Keratinocyte (primary cell): ENCODE measurements at regions not wholly inside any gene's neighbourhood (a gene's known extent, or its start where the extent isn't known, plus 50 kb on each side); places are given as distances from the start of the nearest gene placed in this dataset.

Experiments used
- DNase-seq: peaks from one replicate; pipeline ENCODE4 v3.0.0-alpha.2; 2011; ENCODE audit warnings: low read depth, missing footprints, low spot score
- FAIRE-seq: peaks from 2 replicates; lab custom pipeline; 2011; peaks lifted over from hg19 to GRCh38; lab: Jason Lieb, UNC
- H2AFZ ChIP-seq: 2 replicates; pipeline ENCODE4 v1.6.0; 2012; ENCODE audit warnings: low read length, control low read depth, inconsistent platforms; ENCODE audit not compliant: control insufficient read depth
- H3K27ac ChIP-seq: 2 replicates; pipeline ENCODE4 v1.5.1; 2011; ENCODE audit warnings: low read length; ENCODE audit not compliant: control insufficient read depth, insufficient read depth
- H3K27me3 ChIP-seq: 3 replicates; pipeline ENCODE4 v1.6.0; 2011; ENCODE audit warnings: low read length; ENCODE audit not compliant: control insufficient read depth, insufficient read depth; ENCODE audit errors: extremely low read depth
- H3K36me3 ChIP-seq, 2 experiments: 2 replicates in 1 of 2; 3 replicates in 1 of 2; pipeline ENCODE4 v1.5.1; 2011; ENCODE audit warnings: low read length in 2 of 2, mild to moderate bottlenecking in 1 of 2; ENCODE audit not compliant: control insufficient read depth in 2 of 2, insufficient read depth in 2 of 2; ENCODE audit errors: extremely low read depth in 1 of 2
- H3K4me1 ChIP-seq: 3 replicates; pipeline ENCODE4 v1.5.1; 2011; ENCODE audit warnings: low read length; ENCODE audit not compliant: control insufficient read depth, insufficient read depth; ENCODE audit errors: extremely low read depth
- H3K4me2 ChIP-seq: 3 replicates; pipeline ENCODE4 v1.6.0; 2011; ENCODE audit warnings: low read depth, low read length; ENCODE audit not compliant: control insufficient read depth, insufficient read depth; ENCODE audit errors: extremely low read depth
- H3K4me3 ChIP-seq, 3 experiments: fragments of 200-600 bp in 1 of 3; sonication (generic) in 1 of 3; 2 replicates in 2 of 3; 3 replicates in 1 of 3; pipeline ENCODE4 v1.5.1; 2011 to 2016; ENCODE audit warnings: low read length in 3 of 3, mild to moderate bottlenecking in 3 of 3, control low read depth in 2 of 3, inconsistent platforms in 1 of 3, low read depth in 1 of 3, mixed read lengths in 1 of 3, mixed run types in 1 of 3, moderate library complexity in 1 of 3; ENCODE audit not compliant: control insufficient read depth in 2 of 3, insufficient read depth in 2 of 3; ENCODE audit errors: extremely low read depth in 1 of 3
- H3K79me2 ChIP-seq: 2 replicates; pipeline ENCODE4 v1.6.0; 2012; ENCODE audit warnings: low read length; ENCODE audit not compliant: control insufficient read depth, insufficient read depth
- H3K9ac ChIP-seq: 3 replicates; pipeline ENCODE4 v1.6.0; 2011; ENCODE audit warnings: low read length; ENCODE audit not compliant: control insufficient read depth, insufficient read depth; ENCODE audit errors: extremely low read depth
- H3K9me1 ChIP-seq: 3 replicates; pipeline ENCODE4 v1.6.0; 2011; ENCODE audit warnings: low read length; ENCODE audit not compliant: control insufficient read depth, insufficient read depth; ENCODE audit errors: extremely low read depth
- H3K9me3 ChIP-seq: 2 replicates; pipeline ENCODE4 v1.5.1; 2012; ENCODE audit warnings: low read depth, low read length; ENCODE audit not compliant: control insufficient read depth
- H4K20me1 ChIP-seq: 3 replicates; pipeline ENCODE4 v1.6.0; 2011; ENCODE audit warnings: low read length; ENCODE audit not compliant: control insufficient read depth, insufficient read depth; ENCODE audit errors: extremely low read depth
- CTCF ChIP-seq, 3 experiments: IDR thresholded peaks in 1 of 3; conservative IDR thresholded peaks in 1 of 3; optimal IDR thresholded peaks in 1 of 3; 2 replicates in 2 of 3; 3 replicates in 1 of 3; pipeline versions ENCODE3 to v1.5.1; 2011; ENCODE audit warnings: low read length in 3 of 3, mild to moderate bottlenecking in 3 of 3, moderate library complexity in 2 of 3, control low read depth in 1 of 3, inconsistent platforms in 1 of 3; ENCODE audit not compliant: insufficient read depth in 2 of 3; ENCODE audit errors: extremely low read depth in 1 of 3
- EZH2 ChIP-seq: IDR thresholded peaks from one replicate; pipeline ENCODE4 v1.6.1; 2012; ENCODE audit warnings: inconsistent platforms, mild to moderate bottlenecking, low read length, moderate library complexity
- dilution Hi-C: fragments of 300-500 bp; cut with MboI; formaldehyde crosslinking; loops from one replicate; pipeline ENCODE4 v1.7.0; 2020; ENCODE audit warnings: low sequenced_read_pairs; ENCODE audit not compliant: extremely low pct_ligation_motif_present

GRCh38 chr7:109956916-109957315, 1134.0 kb upstream of the LRRN3 start:
- Histone ChIP-seq H3K27me3 (no peaks in the 10 kb centered on the region), H3K9me1 (no peaks in the 10 kb centered on the region), H3K36me3 (no peaks in the 10 kb centered on the region), H4K20me1 (no peaks in the 10 kb centered on the region), H2AFZ (no peak overlapping the region), H3K4me2 (no peak overlapping the region), H3K4me3 (no peak overlapping the region), H3K9ac (no peak overlapping the region), H3K27ac (no peak overlapping the region), H3K9me3 (no peaks in the 10 kb centered on the region), H3K79me2 (no peaks in the 10 kb centered on the region), H3K4me1 (no peaks in the 10 kb centered on the region)
- dilution Hi-C loops = no loop called here
- TF ChIP-seq CTCF (optimal IDR thresholded peaks at IDR 0.05 in 1 of 3, IDR thresholded peaks at IDR 0.05 in 1 of 3, conservative IDR thresholded peaks at IDR 0.05 in 1 of 3; ENCODE audit: extremely low read depth in 1 of 3, insufficient read depth in 2 of 3, low read length in 3 of 3) = no peak
- no peak for TF ChIP-seq EZH2
- DNase-seq (no peak), FAIRE-seq (no peak)

- Histone ChIP-seq H3K27ac (no peak overlapping the region), H4K20me1 (no peaks in the 10 kb centered on the region), H3K9ac (no peak overlapping the region), H3K9me1 (no peaks in the 10 kb centered on the region), H3K4me2 (no peak overlapping the region), H3K4me3 (no peak overlapping the region), H3K79me2 (no peaks in the 10 kb centered on the region), H2AFZ (no peak overlapping the region), H3K9me3 (no peaks in the 10 kb centered on the region), H3K27me3 (no peaks in the 10 kb centered on the region), H3K36me3 (no peaks in the 10 kb centered on the region), H3K4me1 (no peaks in the 10 kb centered on the region)
- TF ChIP-seq CTCF (optimal IDR thresholded peaks at IDR 0.05 in 1 of 3, IDR thresholded peaks at IDR 0.05 in 1 of 3, conservative IDR thresholded peaks at IDR 0.05 in 1 of 3; ENCODE audit: extremely low read depth in 1 of 3, insufficient read depth in 2 of 3, low read length in 3 of 3) = no peak
- no peak for TF ChIP-seq EZH2
- dilution Hi-C loops = no loop called here
- FAIRE-seq (no peak), DNase-seq (no peak)
Measured at GRCh38 chr7:109963741-109964140, 1127.2 kb upstream of the LRRN3 start.
